GM19043 (cell line): ENCODE measurements at regions not wholly inside any gene's neighbourhood (a gene's known extent, or its start where the extent isn't known, plus 50 kb on each side); places are given as distances from the start of the nearest gene placed in this dataset.

Experiments
- ATAC-seq: cut with Tn5 transposase; IDR thresholded peaks from one replicate; pipeline ENCODE4 v1.9.1; 2021; ENCODE audit warnings: low read depth; ENCODE audit not compliant: unreplicated experiment

- no peak for ATAC-seq
Measured at GRCh38 chr15:37773111-37773860, 161.2 kb upstream of the TMCO5A start.

GRCh38 chr15:37774961-37775360 is 159.5 kb upstream of the TMCO5A start:
- no peak for ATAC-seq

- no peak for ATAC-seq
Measured at GRCh38 chr15:37777006-37777405, 157.4 kb upstream of the TMCO5A start.

GRCh38 chr15:37783290-37783689 is 151.2 kb upstream of the TMCO5A start:
- no peak for ATAC-seq

GRCh38 chr15:37788330-37788729 is 146.1 kb upstream of the TMCO5A start:
- no peak for ATAC-seq

- no peak for ATAC-seq
Measured at GRCh38 chr15:37788767-37789396, 145.6 kb upstream of the TMCO5A start.

GRCh38 chr15:37789397-37789786 is 145.0 kb upstream of the TMCO5A start:
- no peak for ATAC-seq

GRCh38 chr15:37789881-37790280 is 144.6 kb upstream of the TMCO5A start:
- no peak for ATAC-seq

GRCh38 chr15:37791693-37792092 is 142.7 kb upstream of the TMCO5A start:
- no peak for ATAC-seq

GRCh38 chr15:37792351-37792750 is 142.1 kb upstream of the TMCO5A start:
- no peak for ATAC-seq

GRCh38 chr15:37793851-37794250 is 140.6 kb upstream of the TMCO5A start:
- ATAC-seq, result no peak

- no peak for ATAC-seq
Measured at GRCh38 chr15:37794947-37795346, 139.5 kb upstream of the TMCO5A start.

- no peak for ATAC-seq
Measured at GRCh38 chr15:37801529-37801928, 132.9 kb upstream of the TMCO5A start.

- ATAC-seq, result no peak
Measured at GRCh38 chr15:37806808-37807207, 127.6 kb upstream of the TMCO5A start.

GRCh38 chr15:37810381-37810780 is 124.1 kb upstream of the TMCO5A start:
- no peak for ATAC-seq

- no peak for ATAC-seq
Measured at GRCh38 chr15:37813306-37813705, 121.1 kb upstream of the TMCO5A start.

GRCh38 chr15:37814847-37815515 is 119.5 kb upstream of the TMCO5A start:
- no peak for ATAC-seq

GRCh38 chr15:37818152-37818677 is 116.2 kb upstream of the TMCO5A start:
- ATAC-seq, result no peak

GRCh38 chr15:37819191-37819590 is 115.2 kb upstream of the TMCO5A start:
- ATAC-seq, result no peak

GRCh38 chr15:37820380-37821128 is 113.9 kb upstream of the TMCO5A start:
- ATAC-seq, result no peak
